GM12878 (cell line): ENCODE measurements at regions not wholly inside any gene's neighbourhood (a gene's known extent, or its start where the extent isn't known, plus 50 kb on each side); places are given as distances from the start of the nearest gene placed in this dataset.

Experiments
- ATAC-seq: fragments of 200-7000 bp; cut with Tn5 transposase; 3 replicates; pipeline ENCODE4 v1.9.1; 2020; ENCODE audit warnings: mild to moderate bottlenecking, moderate library complexity
- BruUV-seq: library from RNA; stranded (reverse); fragments of 400-500 nt; replicated peaks from 2 replicates; lab custom pipeline; 2021; lab: Mats Ljungman, UMichigan
- CTCF ChIA-PET: fragments of 300-600 bp; sonication (Branson Sonifier 250); formaldehyde crosslinking; extraction: SDS; loops from one replicate; lab custom pipeline; 2021; ENCODE audit warnings: inconsistent platforms; lab: Yijun Ruan, JAX
- POLR2A ChIA-PET: fragments of 350-600 bp; formaldehyde crosslinking; extraction: SDS; loops from one replicate; lab custom pipeline; 2021; ENCODE audit warnings: inconsistent platforms; lab: Charles Lee
- RAD21 ChIA-PET: fragments of 300-600 bp; sonication (Branson Sonifier 250); formaldehyde crosslinking; loops from one replicate; lab custom pipeline; 2023; ENCODE audit warnings: antibody characterized with exemption; ENCODE audit not compliant: unreplicated experiment; lab: Charles Lee
- SMC1A ChIA-PET: fragments of 300-600 bp; sonication (Branson Sonifier 250); formaldehyde crosslinking; loops from one replicate; lab custom pipeline; 2023; ENCODE audit not compliant: unreplicated experiment, uncharacterized antibody; lab: Charles Lee
- DNase-seq: peaks from one replicate; pipeline ENCODE4 v3.0.0-alpha.2; 2011; ENCODE audit warnings: low read depth, low spot score
- FAIRE-seq: peaks from 3 replicates; lab custom pipeline; 2011; peaks lifted over from hg19 to GRCh38; lab: Jason Lieb, UNC
- H2AFZ ChIP-seq: 2 replicates; pipeline ENCODE4 v1.6.0; 2011; ENCODE audit warnings: low read depth, low read length, control low read depth; ENCODE audit not compliant: control insufficient read depth
- H3K27ac ChIP-seq: 2 replicates; pipeline ENCODE4 v1.5.1; 2011; ENCODE audit warnings: control low read depth; ENCODE audit not compliant: control insufficient read depth, insufficient read depth
- H3K27me3 ChIP-seq, 2 experiments: replicated peaks in 1 of 2; 2 replicates each; pipeline versions ENCODE4 v1.6.0 to v1.6.1; 2011; ENCODE audit warnings: low read length in 1 of 2; ENCODE audit not compliant: control insufficient read depth in 2 of 2, insufficient read depth in 2 of 2
- H3K36me3 ChIP-seq, 2 experiments: 2 replicates each; pipeline ENCODE4 v1.5.1; 2011; ENCODE audit warnings: low read length in 1 of 2; ENCODE audit not compliant: control insufficient read depth in 2 of 2, insufficient read depth in 2 of 2
- H3K4me1 ChIP-seq: 2 replicates; pipeline ENCODE4 v1.6.1; 2011; ENCODE audit warnings: mild to moderate bottlenecking, low read length, moderate library complexity, mixed read lengths; ENCODE audit not compliant: control insufficient read depth, insufficient read depth
- H3K4me2 ChIP-seq: 2 replicates; pipeline ENCODE4 v1.6.0; 2011; ENCODE audit warnings: control low read depth; ENCODE audit not compliant: control insufficient read depth, insufficient read depth
- H3K4me3 ChIP-seq: fragments of 200-600 bp; sonication (generic); 2 replicates; pipeline ENCODE4 v1.5.1; 2016
- H3K79me2 ChIP-seq: 2 replicates; pipeline ENCODE4 v1.6.0; 2011; ENCODE audit warnings: low read length; ENCODE audit not compliant: control insufficient read depth, insufficient read depth
- H3K9ac ChIP-seq: 2 replicates; pipeline ENCODE4 v1.8.0; 2011; ENCODE audit warnings: low read length, control low read depth, mixed read lengths; ENCODE audit not compliant: control insufficient read depth, insufficient read depth
- H3K9me3 ChIP-seq: replicated peaks from 3 replicates; pipeline ENCODE4 v1.5.1; 2011; ENCODE audit warnings: mild to moderate bottlenecking, low read length; ENCODE audit not compliant: control insufficient read depth, insufficient read depth
- H4K20me1 ChIP-seq: 2 replicates; pipeline ENCODE4 v1.6.0; 2011; ENCODE audit not compliant: control insufficient read depth, insufficient read depth
- BHLHE40 ChIP-seq, 2 experiments: fragments of 450-650 bp in 1 of 2; IDR thresholded peaks; 2 replicates each; pipeline ENCODE4 v1.6.1; 2011 to 2017; ENCODE audit warnings: low read depth in 2 of 2, borderline replicate concordance in 1 of 2, improper control_type of control experiment in 1 of 2, low read length in 1 of 2, mild to moderate bottlenecking in 1 of 2
- BRCA1 ChIP-seq: IDR thresholded peaks from 2 replicates; pipeline ENCODE4 v1.6.1; 2011; ENCODE audit warnings: low read depth, low read length, improper control_type of control experiment
- CHD2 ChIP-seq: IDR thresholded peaks from 2 replicates; pipeline ENCODE4 v1.6.1; 2011; ENCODE audit warnings: low read depth, low read length, improper control_type of control experiment, borderline replicate concordance
- EZH2 ChIP-seq: IDR thresholded peaks from 2 replicates; pipeline ENCODE4 v1.6.1; 2012; ENCODE audit warnings: low read depth, mild to moderate bottlenecking, control low read depth, inconsistent platforms, low read length, borderline replicate concordance; ENCODE audit not compliant: control insufficient read depth
- JUNB ChIP-seq: IDR thresholded peaks from 2 replicates; pipeline ENCODE4 v1.6.1; 2016; ENCODE audit warnings: antibody characterized with exemption, mild to moderate bottlenecking
- NFYA ChIP-seq: IDR thresholded peaks from 2 replicates; pipeline ENCODE4 v1.6.1; 2011; ENCODE audit warnings: low read depth, mild to moderate bottlenecking, low read length, improper control_type of control experiment, borderline replicate concordance
- RAD21 ChIP-seq: IDR thresholded peaks from 2 replicates; pipeline ENCODE4 v1.6.1; 2011; ENCODE audit warnings: mild to moderate bottlenecking, low read depth, low read length, moderate library complexity; ENCODE audit not compliant: insufficient read depth
- SMC3 ChIP-seq: IDR thresholded peaks from 2 replicates; pipeline ENCODE4 v1.6.1; 2011; ENCODE audit warnings: low read length, improper control_type of control experiment, borderline replicate concordance
- SRF ChIP-seq, 2 experiments: IDR thresholded peaks; 2 replicates each; pipeline ENCODE4 v1.6.1; 2011; ENCODE audit warnings: low read depth in 2 of 2, low read length in 2 of 2, mild to moderate bottlenecking in 1 of 2, moderate library complexity in 1 of 2
- ZBTB11 ChIP-seq: fragments of 450-650 bp; formaldehyde crosslinking; IDR thresholded peaks from 2 replicates; pipeline ENCODE4 v1.5.0; 2022; ENCODE audit warnings: mild to moderate bottlenecking, missing genetic modification characterization
- ZZZ3 ChIP-seq: IDR thresholded peaks from 2 replicates; pipeline ENCODE4 v1.6.1; 2011; ENCODE audit warnings: low read depth; ENCODE audit not compliant: control insufficient read depth, insufficient read length
- WGBS: methylation state at CpG from one replicate; pipeline ENCODE4 v1.1.6; 2016; ENCODE audit warnings: low lambda C conversion rate; ENCODE audit not compliant: insufficient replicate concordance, insufficient coverage; ENCODE audit errors: missing lambda C conversion rate; 5-methylcytosine and 5-hydroxymethylcytosine counted together
- in situ Hi-C: fragments of 300-500 bp; cut with MboI; formaldehyde crosslinking; loops from 9 replicates; pipeline ENCODE4 v1.14.3; 2018; ENCODE audit warnings: mixed read lengths
- intact Hi-C: fragments of 100-400 bp; cut with micrococcal nuclease; formaldehyde crosslinking; loops from one replicate; pipeline ENCODE4 v1.14.2; 2022; ENCODE audit not compliant: unreplicated experiment
- TF ChIP-seq, protein P1 (sequence below): fragments of 150-350 bp; IDR thresholded peaks from 2 replicates; pipeline ENCODE4 v1.6.1; 2016; ENCODE audit warnings: low read depth, low read length

- no peak for TF ChIP-seq ZBTB11 (CRISPR knock-in tag)
- TF ChIP-seq SMC3 = no peak
Measured at GRCh38 chr21:27083144-27083543, 116.3 kb upstream of the ADAMTS5 start (continued).

DNA sequence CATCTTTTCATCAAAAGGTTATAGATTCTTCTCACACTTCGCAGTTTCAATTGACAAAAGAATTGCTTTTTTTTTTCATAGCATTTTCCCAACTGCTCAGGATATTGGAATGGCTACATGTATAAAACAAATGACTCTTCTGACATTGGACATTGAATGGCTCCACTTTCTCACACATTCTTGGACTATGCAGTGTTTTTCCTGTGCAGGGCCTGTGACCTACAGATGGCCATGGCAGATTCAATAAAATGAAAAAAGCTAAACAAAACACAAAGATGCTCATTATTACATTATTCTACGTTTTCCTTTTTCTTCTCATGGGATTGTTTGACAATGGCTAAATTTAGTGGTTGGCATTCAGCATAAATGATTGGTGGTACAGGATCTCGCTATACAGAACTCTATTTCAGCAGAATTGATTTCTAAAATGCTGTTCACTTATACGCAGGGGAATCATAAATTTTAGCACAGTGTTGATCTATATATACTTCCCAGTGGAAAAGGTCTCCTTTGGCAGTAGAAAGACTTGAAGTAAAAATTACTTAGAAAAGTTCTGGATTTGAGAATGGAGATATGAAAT, 115.6 kb upstream of the ADAMTS5 start:
- intact Hi-C loops (no loop called here), in situ Hi-C loops (no loop called here)
- RAD21 ChIA-PET = no interaction called here
- FAIRE-seq (no peak), DNase-seq (no peak), ATAC-seq (no peak)
- WGBS = 1% methylated on average over 4 of the region's 4 CpGs
- no TSS peak for BruUV-seq
- SMC1A ChIA-PET = no interaction called here
- H3K9me3 ChIP-seq = no peaks in the 10 kb centered on the region
- H3K4me3 ChIP-seq = no peak overlapping the region
- H2AFZ ChIP-seq = no peak overlapping the region
- H3K4me2 ChIP-seq = no peak overlapping the region
- POLR2A ChIA-PET = no interaction called here
- H3K4me1 ChIP-seq = no peaks in the 10 kb centered on the region
- H4K20me1 ChIP-seq = no peaks in the 10 kb centered on the region
- H3K27me3 ChIP-seq = no peaks in the 10 kb centered on the region
- no peak overlapping the region for H3K9ac ChIP-seq
- CTCF ChIA-PET = no interaction called here
- H3K36me3 ChIP-seq = no peaks in the 10 kb centered on the region
- no peak overlapping the region for H3K27ac ChIP-seq
- no peaks in the 10 kb centered on the region for H3K79me2 ChIP-seq
- TF ChIP-seq SMC3 (no peak), NFYA (no peak), BRCA1 (no peak), SRF (IDR thresholded peaks at IDR 0.05; ENCODE audit: low read depth in 2 of 2, low read length in 2 of 2) (no peak), ZZZ3 (no peak), EZH2 (no peak), CHD2 (no peak), RAD21 (no peak), JUNB (no peak), BHLHE40 (IDR thresholded peaks at IDR 0.05; ENCODE audit: borderline replicate concordance in 1 of 2, low read depth in 2 of 2, low read length in 1 of 2) (no peak)
- TF ChIP-seq, protein P1, sequence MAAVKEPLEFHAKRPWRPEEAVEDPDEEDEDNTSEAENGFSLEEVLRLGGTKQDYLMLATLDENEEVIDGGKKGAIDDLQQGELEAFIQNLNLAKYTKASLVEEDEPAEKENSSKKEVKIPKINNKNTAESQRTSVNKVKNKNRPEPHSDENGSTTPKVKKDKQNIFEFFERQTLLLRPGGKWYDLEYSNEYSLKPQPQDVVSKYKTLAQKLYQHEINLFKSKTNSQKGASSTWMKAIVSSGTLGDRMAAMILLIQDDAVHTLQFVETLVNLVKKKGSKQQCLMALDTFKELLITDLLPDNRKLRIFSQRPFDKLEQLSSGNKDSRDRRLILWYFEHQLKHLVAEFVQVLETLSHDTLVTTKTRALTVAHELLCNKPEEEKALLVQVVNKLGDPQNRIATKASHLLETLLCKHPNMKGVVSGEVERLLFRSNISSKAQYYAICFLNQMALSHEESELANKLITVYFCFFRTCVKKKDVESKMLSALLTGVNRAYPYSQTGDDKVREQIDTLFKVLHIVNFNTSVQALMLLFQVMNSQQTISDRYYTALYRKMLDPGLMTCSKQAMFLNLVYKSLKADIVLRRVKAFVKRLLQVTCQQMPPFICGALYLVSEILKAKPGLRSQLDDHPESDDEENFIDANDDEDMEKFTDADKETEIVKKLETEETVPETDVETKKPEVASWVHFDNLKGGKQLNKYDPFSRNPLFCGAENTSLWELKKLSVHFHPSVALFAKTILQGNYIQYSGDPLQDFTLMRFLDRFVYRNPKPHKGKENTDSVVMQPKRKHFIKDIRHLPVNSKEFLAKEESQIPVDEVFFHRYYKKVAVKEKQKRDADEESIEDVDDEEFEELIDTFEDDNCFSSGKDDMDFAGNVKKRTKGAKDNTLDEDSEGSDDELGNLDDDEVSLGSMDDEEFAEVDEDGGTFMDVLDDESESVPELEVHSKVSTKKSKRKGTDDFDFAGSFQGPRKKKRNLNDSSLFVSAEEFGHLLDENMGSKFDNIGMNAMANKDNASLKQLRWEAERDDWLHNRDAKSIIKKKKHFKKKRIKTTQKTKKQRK = no peak
